NCI-H748 (cell line): ENCODE measurements at regions not wholly inside any gene's neighbourhood (a gene's known extent, or its start where the extent isn't known, plus 50 kb on each side); places are given as distances from the start of the nearest gene placed in this dataset.
"Not testable (repeated sequence)": the region's sequence is repeated elsewhere in the genome, so short reads cannot be mapped to it uniquely, and the experiment has no call there.

Experiments
- DNase-seq: peaks from one replicate; lab custom pipeline; 2025; ENCODE audit not compliant: unreplicated experiment; lab: John Stamatoyannopoulos, UW

DNA sequence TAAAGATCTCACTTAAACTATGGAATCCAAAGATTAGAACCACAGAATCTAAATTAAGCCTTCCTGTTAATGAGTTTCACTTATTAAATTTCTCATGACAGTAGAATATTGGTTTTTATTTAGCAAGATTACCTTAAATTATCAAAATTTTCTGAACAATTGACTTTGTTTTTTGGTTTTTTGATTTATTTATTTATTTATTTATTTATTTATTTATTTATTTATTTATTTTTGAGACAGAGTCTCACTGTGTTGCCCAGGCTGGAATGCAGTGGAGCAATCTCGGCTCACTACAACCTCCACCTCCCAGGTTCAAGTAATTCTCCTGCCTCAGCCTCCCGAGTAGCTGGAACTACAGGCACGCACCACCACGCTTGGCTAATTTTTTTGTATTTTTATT is 538.6 kb downstream of the AMY1C start:
- DNase-seq = not testable (repeated sequence)

DNA sequence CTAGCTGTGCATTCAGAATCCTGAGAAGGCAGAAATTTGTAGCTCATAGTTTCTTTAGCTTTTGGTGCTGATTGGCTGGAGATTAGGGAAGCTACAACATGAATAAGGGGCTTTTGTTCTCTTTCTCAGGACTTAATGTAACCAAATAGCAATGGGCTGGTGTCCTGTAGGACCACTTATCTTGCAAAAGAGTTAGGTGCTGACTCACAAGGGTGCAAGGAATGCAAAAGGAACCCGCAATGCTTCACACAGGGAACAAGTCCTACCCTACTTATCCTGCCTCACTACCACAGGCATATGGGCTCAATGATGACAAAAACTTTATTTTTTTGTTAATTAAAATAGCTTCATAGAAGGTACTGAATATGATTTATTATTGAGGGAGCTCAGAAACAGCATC is 541.5 kb downstream of the AMY1C start:
- no peak for DNase-seq

DNA sequence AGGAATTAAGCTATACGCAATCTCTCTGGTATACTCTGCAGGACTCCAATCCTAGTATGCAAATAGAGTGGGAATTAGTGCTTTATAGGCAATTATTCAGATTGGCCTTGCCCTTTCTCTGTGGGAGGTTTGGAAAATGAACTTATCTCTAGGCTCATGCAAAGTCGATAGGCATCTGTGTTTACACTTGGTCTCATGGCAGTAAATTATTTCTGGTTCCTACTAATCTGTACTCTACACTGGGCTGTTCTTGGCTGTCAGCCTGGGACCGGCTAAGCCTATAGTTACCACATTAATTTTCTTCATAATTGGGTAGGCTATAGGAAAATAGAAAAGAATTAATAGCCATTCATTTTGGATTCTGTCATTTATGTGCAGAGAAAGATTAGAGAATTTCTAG is 544.6 kb downstream of the AMY1C start:
- peak; percentile 71 for DNase-seq

DNA sequence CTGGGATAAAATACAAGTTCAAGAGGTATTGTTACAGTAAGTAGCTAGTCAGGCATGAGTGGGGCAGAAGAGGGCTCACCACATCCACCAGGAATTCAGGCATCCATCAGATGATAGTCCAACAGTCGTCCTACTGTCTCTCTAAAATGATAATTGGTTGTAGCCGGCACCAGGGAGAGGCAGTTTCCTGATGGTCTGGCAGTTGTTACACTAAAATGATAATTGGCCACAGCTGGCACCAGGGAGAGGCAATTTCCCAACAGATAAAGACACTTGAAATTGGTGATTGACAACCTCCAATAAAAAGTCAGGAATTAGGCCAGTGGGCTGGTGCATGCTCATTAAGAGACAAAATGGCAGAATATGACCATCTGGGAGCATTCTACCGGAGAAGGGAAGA is 545.8 kb downstream of the AMY1C start:
- DNase-seq = peak; percentile 80

DNA sequence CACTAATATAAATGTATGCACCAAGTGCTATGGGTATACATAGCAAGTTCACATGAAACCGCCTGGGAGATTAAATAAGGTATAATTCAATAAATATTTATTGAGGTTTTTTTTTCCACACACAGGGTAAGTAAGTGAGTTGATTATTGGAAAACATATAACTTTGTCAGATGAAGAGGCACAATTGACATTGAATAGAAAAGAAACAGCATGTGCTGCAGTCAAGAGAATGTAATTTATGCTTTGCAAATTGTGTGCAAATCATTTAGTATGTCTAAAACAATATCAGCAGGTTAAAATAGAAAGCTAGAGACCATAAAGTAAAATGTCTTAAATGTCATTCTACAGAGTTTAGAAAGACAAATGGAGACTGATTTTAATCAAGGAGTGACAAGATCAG is 560.0 kb downstream of the AMY1C start:
- no peak for DNase-seq

DNA sequence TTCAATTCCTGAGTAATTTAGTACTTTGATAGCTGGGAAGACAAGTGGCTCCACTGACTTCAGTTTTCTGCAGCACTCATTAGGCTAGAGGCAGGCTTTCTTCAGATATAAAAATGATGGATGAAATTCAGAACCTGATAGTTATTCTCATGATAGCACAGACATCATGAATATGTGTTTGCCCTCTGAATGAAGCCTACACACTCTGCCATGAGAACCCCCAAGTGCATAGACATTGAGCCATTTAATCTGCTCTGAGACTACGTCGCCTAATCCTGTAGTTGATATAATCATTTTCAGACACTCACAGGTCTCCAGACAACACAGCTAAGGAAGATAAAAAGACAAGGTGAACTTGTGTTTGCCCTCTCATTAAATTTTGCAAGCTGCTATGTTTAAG is 566.1 kb downstream of the AMY1C start:
- peak; percentile 5 for DNase-seq

DNA sequence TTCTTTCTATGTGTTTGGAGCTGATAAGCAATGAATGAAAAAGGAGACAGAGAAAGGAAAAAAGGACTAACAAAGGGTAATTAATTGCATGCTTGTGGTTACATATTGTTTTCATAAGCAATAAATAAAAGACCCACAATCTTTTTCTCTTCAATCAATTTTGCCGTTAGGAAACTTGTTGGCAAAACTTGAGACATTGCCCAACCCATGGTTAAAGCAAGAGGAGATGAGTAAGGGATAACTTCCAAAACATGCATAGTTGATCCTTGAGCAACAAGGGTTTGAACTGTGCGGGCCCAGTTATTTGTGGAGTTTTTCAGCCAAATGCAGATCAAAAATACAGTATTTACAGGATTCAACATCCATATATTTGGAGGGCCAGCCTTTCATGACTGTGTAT is 572.4 kb downstream of the AMY1C start:
- no peak for DNase-seq

DNA sequence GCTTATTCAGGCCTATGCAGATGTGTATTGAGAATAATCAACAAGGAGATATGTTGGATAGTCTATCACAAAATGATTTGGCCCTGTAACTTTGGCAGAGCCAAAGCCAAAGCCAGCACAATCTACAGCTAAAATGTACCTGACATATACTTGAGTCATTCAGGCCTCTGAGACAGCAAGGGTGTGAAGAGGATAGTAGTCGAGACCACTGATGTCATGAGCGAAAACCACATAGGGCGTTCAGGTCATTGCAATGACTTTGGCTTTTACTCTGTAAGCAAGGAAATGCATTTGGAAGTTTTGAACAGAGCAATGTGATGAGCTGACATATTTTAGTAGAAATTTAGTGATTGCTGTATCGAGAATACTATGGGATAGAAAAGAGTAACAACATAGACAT is 579.6 kb downstream of the AMY1C start:
- DNase-seq = no peak

DNA sequence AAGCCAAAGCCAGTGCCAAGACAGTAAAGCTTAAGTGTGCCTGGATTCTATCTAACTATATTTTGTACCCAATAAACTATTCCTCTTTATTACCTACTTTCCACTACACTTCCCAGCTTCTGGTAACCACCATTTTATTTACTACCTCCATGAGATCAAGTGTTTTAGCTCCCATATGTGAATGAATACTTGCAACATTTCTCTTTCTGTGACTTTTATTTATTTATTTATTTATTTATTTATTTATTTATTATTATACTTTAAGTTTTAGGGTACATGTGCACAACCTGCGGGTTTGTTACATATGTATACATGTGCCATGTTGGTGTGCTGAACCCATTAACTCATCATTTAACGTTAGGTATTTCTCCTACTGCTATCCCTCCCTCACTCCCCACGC is 582.1 kb downstream of the AMY1C start:
- DNase-seq = no peak

DNA sequence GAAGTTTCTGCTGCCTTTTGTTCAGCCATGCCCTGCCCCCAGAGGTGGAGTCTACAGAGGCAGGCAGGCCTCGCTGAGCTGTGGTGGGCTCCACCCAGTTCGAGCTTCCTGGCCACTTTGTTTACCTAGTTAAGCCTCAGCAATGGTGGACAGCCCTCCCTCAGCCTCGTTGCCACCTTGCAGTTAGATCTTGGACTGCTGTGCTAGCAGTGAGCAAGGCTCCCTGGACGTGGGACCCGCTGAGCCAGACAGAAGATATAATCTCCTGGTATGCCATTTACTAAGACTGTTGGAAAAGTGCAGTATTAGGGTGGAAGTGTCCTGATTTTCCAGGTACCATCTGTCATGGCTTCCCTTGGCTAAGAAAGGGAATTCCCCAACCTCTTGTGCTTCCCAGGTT is 588.2 kb downstream of the AMY1C start:
- not testable (repeated sequence) for DNase-seq

DNA sequence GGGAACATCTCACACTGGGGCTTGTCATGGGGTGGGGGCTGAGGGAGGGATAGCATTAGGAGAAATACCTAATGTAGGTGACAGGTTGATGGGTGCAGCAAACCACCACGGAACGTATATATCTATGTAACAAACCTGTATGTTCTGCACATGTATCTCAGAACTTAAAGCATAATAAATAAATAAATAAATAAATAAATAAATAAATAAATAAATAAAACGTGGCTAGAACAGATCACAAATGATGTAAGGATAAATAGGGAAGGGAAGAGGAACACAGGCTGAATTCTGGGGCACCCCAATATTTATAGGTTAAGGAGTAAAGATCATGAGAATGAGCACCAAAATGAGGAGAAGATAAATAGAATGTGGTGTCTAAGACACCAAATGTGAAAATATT is 592.2 kb downstream of the AMY1C start:
- DNase-seq = no peak

DNA sequence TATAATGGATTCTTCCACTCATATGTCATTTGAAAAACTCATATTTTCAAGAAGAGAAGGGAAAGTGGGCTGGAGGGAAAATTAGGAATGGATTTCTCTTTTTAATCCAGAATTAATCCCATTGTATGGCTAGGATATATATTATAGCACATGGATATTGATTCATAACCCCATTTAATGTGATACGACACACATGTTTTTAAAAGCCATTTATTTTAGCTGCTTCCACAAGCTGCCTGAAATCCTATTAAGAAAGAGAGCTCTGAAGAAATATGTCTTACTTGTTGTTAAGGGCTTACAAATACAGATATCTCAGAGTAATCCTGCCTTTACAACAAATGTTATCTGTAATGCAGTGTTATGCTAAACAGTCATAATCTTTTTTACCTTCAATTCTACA is 598.6 kb downstream of the AMY1C start:
- DNase-seq = no peak

DNA sequence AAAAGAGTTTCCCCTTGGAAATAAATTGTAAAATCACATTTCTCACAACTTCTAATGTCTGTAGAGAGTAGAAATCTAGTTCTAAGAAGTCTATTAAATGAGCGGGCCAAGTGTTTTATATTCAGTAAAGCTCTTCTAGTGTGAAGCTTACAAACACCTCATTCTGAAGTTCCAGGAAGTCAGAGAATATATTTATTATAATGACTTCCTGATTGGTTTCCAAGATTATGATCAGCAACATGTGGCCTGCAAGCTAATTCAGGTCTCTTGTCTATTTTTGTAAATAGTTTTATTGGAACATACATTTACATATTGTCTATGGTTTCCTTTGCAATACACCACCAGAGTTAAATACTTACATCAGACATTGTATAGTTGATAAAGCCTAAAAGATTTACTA is 603.9 kb downstream of the AMY1C start:
- DNase-seq = no peak

DNA sequence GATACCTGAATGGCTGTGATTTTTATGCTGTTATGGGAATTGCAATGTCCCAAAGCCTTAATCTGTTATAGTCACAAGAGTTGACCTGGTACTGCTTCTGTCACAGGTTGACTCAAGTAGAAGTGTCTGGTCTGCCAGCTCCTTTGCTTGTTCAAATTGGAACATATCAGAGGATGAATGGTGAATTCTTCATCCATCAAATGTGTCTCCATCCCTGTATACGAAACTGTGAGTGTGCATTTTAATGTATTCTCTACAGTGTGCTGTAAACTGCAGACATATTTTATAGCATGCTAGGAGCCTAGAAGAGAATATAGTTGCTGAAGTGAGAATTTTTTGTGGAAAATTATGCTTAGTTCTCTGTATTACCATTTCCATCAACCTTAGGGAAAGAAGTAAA is 608.4 kb downstream of the AMY1C start:
- DNase-seq = no peak

DNA sequence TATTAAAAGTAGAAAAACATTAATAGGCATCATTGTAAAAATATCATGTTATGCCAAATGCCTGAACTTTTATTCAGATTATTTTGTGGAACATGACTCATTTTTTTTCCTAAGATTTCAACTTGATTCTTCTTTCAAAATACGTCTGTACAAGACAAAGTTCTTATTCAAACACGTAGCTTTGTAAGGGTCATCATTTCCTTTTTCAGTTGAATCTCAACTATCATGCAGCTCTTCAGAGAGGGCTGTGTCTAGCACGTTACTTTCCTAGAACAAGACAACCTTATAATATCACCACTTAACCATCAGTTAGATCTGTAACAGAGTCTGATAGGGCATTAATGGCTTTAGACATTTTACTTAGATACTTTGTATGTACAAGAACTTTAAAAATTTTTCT is 608.9 kb downstream of the AMY1C start:
- no peak for DNase-seq

DNA sequence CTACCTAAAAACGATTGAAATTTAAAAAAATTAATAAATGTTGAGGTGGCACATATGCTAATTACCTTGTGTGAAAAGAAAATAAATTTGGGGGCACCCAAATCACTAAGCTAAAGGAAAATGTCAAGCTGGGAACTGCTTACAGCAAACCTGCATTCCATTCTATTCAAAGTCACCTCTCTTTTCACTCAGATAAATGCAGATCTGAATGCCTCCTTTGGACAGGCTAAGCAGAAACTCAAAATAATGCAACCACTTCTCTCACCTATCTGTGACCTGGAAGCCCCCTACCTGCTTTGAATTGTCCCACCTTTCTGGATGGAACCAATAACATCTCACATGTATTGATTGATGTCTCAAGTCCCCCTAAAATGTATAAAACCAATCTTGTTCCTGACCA is 628.7 kb downstream of the AMY1C start:
- no peak for DNase-seq

DNA sequence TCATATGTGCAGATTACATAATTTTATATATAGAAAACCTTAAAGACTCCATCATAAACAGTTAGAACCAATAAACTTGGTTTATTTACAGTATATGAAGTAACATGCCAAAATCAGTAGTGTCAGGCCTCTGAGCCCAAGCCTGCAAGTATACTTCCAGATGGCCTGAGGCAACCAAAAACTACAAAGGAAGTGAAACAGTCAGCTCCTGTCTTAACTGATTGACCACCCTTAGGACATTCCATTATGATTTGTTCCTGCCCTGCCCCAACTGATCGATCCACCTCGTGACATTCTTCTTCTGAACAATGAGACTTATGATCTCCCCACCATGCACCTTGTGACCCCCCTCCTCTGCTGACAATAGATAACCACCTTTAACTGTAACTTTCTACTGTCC is 630.3 kb downstream of the AMY1C start:
- DNase-seq = no peak

DNA sequence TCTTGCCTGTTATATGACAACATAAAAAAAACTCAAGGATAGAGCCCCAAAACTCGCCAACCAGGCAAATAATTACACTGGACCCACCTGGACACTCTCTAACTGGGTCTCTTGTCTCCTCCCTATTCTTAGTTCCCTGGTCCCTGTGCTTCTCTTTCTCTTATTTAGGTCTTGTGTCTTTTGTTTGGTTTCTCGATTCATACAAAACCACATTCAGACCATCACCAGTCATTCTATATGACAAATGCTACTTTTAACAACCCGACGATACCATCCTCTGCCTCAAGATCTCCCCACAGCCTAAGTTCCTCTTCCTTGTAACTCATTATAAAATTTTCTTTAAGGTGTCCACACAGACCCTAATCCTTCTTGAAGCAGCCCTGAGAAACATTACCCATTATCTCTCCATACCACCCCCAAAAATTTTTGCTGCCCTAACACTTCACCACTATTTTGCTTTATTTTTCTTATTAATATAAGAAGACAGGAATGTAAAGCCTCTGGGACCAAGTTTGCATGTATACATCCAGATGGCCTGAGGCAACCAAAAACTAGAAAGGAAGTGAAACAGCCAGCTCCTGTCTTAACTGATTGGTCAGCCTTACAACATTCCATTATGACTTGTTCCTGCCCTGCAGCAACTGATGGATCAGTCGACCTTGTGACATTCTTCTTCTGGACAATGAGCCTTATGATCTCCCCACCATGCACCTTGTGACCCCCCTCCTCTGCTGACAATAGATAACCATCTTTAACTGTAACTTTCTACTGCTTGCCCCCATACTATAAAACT is 638.2 kb downstream of the AMY1C start:
- DNase-seq = no peak

DNA sequence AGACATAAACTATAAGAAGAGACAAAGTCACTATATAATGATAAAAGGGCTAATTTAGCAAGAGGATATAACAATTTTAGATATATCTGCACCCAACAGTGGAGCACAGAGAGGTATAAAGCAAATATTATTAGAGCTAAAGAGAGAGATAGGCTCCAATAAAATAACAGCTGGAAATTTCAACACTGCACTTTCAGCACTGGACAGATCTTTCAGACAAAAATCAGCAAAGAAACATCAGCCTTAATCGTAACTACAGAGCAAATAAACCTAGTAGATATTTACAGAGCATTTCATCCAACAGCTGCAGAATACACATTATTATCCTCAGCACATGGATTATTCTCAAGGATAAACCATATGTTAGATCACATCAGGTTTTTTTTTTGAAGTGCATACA is 642.9 kb downstream of the AMY1C start:
- no peak for DNase-seq

DNA sequence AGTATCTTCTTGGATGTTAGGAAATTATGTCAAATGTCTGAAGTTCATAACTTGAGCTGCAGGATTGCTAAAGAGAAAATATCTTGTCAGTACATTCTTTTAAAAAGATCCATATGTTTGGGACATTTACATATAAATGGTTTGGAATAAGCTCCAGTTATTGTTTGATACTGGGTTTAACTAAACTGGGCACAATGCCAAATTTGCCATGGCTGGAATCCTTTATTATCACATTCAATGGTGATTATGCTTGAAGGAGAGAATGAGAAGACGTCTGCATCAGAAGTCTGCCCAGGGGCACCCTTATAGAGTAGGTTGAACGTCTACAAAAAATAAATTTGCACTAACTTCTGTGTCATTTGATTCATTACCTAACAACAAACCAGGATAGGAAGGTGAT is 652.5 kb downstream of the AMY1C start:
- DNase-seq = peak; percentile 89

DNA sequence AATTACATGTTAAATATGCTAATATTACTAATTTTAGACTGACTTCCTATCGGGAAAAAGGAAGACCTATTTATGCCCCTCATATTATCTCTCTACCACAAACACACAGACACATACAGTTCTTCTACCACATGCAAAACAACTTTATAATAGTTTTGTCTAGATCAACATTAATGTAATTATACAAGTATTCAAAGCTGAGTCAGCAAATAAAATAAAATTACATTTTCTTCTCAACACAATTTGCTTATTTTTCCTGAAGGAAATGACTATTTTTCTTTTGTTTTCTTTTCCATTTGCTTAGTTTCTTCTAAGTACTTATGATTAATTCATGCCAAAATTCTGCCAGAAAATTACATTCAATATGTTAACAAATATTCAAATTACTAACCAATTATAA is 654.2 kb downstream of the AMY1C start:
- no peak for DNase-seq

DNA sequence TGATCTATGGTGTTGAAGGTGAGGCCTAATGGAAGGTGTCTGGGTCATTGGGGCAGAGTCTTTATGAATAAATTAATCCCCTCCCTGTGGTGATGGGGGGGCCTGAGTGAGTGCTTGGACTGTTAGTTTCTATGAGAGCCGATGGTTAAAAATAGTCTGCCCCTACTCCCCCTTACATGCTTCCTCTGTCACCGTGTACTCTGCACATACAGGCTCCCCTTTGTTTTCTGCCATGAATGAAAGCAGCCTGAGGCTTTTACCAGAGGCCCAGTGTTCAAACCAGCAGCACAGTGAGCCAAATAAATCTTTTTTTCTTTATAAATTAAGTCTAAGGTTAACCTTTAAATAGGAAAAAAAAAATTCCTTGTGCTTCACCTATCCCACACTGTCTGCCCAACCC is 657.0 kb downstream of the AMY1C start:
- DNase-seq = peak; percentile 88

DNA sequence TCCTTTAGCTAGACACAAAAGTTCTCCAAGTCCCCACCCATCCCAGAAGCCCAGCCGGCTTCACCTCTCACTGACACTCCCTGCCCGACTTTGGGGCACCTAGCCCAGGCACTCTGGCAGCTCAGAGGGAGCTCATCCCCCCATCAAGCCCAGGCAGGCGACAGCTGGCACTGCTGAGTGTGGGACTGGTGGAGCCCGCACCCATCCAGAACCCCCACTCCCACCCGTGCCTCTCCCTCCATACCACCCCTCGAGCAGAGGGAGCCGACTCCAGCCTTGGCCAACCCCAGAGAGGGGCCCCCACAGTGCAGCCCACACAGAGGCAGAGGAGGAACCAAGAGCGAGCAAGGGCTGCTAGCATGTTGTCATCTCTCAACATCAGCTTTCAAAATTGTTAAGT is 658.6 kb downstream of the AMY1C start:
- DNase-seq = no peak
